ENCODE measurements at regions not wholly inside any gene's neighbourhood (a gene's known extent, or its start where the extent isn't known, plus 50 kb on each side); places are given as distances from the start of the nearest gene placed in this dataset.

- DNase-seq (ENCODE audit: low read depth in 1 of 2, low spot score in 1 of 2): no peak
- Histone ChIP-seq H3K27me3 (ENCODE audit: insufficient read depth, poor library complexity, severe bottlenecking) (no peaks in the 10 kb centered on the region), H3K27ac (replicated peaks) (no peak overlapping the region), H3K4me3 (replicated peaks; ENCODE audit: insufficient read depth, low read length) (no peak overlapping the region)
- TF ChIP-seq GABPA (IDR thresholded peaks at IDR 0.05; ENCODE audit: low read depth) (no peak), SPI1 (IDR thresholded peaks at IDR 0.05; ENCODE audit: borderline replicate concordance, low read depth) (no peak), POLR2AphosphoS5 (IDR thresholded peaks at IDR 0.05; ENCODE audit: low read depth) (no peak), REST (IDR thresholded peaks at IDR 0.05; ENCODE audit: insufficient replicate concordance, low read depth) (no peak), CTCF (IDR thresholded peaks at IDR 0.05; ENCODE audit: insufficient read depth, low read length) (no peak)
Observed at GRCh38 chr12:125310461-125310860, 245.2 kb downstream of the AACS start.

- no peak overlapping the region for H3K27ac ChIP-seq (replicated peaks)
- H3K27me3 ChIP-seq (ENCODE audit: insufficient read depth, poor library complexity, severe bottlenecking): no peaks in the 10 kb centered on the region
- TF ChIP-seq REST (IDR thresholded peaks at IDR 0.05; ENCODE audit: insufficient replicate concordance, low read depth) (no peak), GABPA (IDR thresholded peaks at IDR 0.05; ENCODE audit: low read depth) (no peak), CTCF (IDR thresholded peaks at IDR 0.05; ENCODE audit: insufficient read depth, low read length) (no peak), SPI1 (IDR thresholded peaks at IDR 0.05; ENCODE audit: borderline replicate concordance, low read depth) (no peak)
- no peak overlapping the region for H3K4me3 ChIP-seq (replicated peaks; ENCODE audit: insufficient read depth, low read length)
- no peak for DNase-seq (ENCODE audit: low read depth in 1 of 2, low spot score in 1 of 2)
Observed at GRCh38 chr12:125311050-125311449, 245.8 kb downstream of the AACS start.

GRCh38 chr12:125312471-125312870 is 247.2 kb downstream of the AACS start:
- Histone ChIP-seq H3K27ac (replicated peaks) (no peak overlapping the region), H3K27me3 (ENCODE audit: insufficient read depth, poor library complexity, severe bottlenecking) (no peaks in the 10 kb centered on the region), H3K4me3 (replicated peaks; ENCODE audit: insufficient read depth, low read length) (no peak overlapping the region)
- TF ChIP-seq CTCF (IDR thresholded peaks at IDR 0.05; ENCODE audit: insufficient read depth, low read length): no peak
- no peak for TF ChIP-seq POLR2AphosphoS5 (IDR thresholded peaks at IDR 0.05; ENCODE audit: low read depth)
- TF ChIP-seq SPI1 (IDR thresholded peaks at IDR 0.05; ENCODE audit: borderline replicate concordance, low read depth): no peak
- TF ChIP-seq GABPA (IDR thresholded peaks at IDR 0.05; ENCODE audit: low read depth): no peak
- TF ChIP-seq REST (IDR thresholded peaks at IDR 0.05; ENCODE audit: insufficient replicate concordance, low read depth): no peak
- no peak for DNase-seq (ENCODE audit: low read depth in 1 of 2, low spot score in 1 of 2)

All from HL-60 (cell line).